HL-60 (cell line): ENCODE measurements at regions not wholly inside any gene's neighbourhood (a gene's known extent, or its start where the extent isn't known, plus 50 kb on each side); places are given as distances from the start of the nearest gene placed in this dataset.

Experiments
- DNase-seq, 2 experiments: peaks; one replicate each; pipeline ENCODE4 v3.0.0-alpha.2; 2010 to 2020; ENCODE audit warnings: low read depth in 1 of 2, low spot score in 1 of 2
- H3K27ac ChIP-seq: fragments of 250-450 bp; sonication (Bioruptor Pico); replicated peaks from 2 replicates; pipeline ENCODE4 v1.5.1; 2020; ENCODE audit warnings: mild to moderate bottlenecking, moderate library complexity
- H3K27me3 ChIP-seq: fragments of 250-450 bp; sonication (Bioruptor Pico); 2 replicates; pipeline ENCODE4 v1.5.1; 2021; ENCODE audit warnings: mild to moderate bottlenecking, moderate library complexity; ENCODE audit not compliant: insufficient read depth, poor library complexity, severe bottlenecking
- H3K4me3 ChIP-seq: replicated peaks from 2 replicates; pipeline ENCODE4 v1.5.1; 2011; ENCODE audit warnings: mild to moderate bottlenecking, control low read depth, low read length; ENCODE audit not compliant: insufficient read depth
- GABPA ChIP-seq: IDR thresholded peaks from 2 replicates; pipeline ENCODE4 v1.6.1; 2012; ENCODE audit warnings: low read depth
- POLR2AphosphoS5 ChIP-seq: IDR thresholded peaks from 2 replicates; pipeline ENCODE4 v1.6.1; 2012; ENCODE audit warnings: low read depth
- SPI1 ChIP-seq: IDR thresholded peaks from 2 replicates; pipeline ENCODE4 v1.6.1; 2012; ENCODE audit warnings: low read depth, mild to moderate bottlenecking, borderline replicate concordance
- TF ChIP-seq, protein P1 (sequence below): IDR thresholded peaks from one replicate; pipeline ENCODE4 v1.5.1; 2011; ENCODE audit warnings: low read length, control low read depth, inconsistent platforms; ENCODE audit not compliant: insufficient read depth
- TF ChIP-seq, protein P2 (sequence below): IDR thresholded peaks from 2 replicates; pipeline ENCODE4 v1.6.1; 2012; ENCODE audit warnings: low read depth; ENCODE audit not compliant: insufficient replicate concordance

DNA sequence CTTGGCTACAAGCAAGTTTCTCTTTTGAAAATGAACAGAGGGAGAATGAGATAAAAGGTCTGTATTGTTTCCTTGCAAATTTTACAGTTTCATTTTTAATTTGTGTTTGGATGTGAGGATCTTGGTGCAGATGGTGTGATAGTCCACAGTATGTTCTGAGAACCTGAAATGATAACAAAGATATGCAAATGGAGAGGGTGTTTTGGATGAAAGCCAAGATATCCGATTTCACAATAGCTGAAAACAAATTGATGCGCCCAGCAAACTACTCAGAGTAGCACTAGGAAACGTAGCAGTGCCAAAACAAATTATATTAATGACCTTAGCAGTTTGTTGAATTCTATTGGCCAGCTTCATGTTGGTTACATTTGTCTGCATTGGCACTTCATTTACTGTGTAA, 683.5 kb downstream of the TMEM182 start:
- H3K4me3 ChIP-seq, result no peak overlapping the region
- no peak for DNase-seq

DNA sequence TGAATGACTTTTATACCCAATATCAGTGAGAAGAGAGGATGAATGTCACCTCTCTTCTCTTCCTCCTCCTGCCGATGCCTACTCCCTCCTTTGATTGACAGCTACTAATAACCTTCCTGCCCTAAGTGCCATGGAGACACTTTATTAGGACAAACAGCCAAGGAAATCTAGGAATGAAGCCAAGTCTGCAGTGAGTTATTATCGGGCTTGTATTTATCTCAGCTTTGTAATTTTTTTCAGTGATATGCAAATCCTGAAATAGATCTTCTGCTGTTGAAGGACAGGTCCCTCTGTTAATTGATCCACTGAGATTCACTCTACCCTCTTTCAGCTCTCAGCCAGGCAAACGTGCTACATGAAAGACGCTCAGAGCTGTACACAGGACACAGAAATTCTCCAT, 686.7 kb downstream of the TMEM182 start:
- no peak for DNase-seq
- TF ChIP-seq POLR2AphosphoS5 (no peak), GABPA (no peak), SPI1 (no peak)
- TF ChIP-seq, protein P1, sequence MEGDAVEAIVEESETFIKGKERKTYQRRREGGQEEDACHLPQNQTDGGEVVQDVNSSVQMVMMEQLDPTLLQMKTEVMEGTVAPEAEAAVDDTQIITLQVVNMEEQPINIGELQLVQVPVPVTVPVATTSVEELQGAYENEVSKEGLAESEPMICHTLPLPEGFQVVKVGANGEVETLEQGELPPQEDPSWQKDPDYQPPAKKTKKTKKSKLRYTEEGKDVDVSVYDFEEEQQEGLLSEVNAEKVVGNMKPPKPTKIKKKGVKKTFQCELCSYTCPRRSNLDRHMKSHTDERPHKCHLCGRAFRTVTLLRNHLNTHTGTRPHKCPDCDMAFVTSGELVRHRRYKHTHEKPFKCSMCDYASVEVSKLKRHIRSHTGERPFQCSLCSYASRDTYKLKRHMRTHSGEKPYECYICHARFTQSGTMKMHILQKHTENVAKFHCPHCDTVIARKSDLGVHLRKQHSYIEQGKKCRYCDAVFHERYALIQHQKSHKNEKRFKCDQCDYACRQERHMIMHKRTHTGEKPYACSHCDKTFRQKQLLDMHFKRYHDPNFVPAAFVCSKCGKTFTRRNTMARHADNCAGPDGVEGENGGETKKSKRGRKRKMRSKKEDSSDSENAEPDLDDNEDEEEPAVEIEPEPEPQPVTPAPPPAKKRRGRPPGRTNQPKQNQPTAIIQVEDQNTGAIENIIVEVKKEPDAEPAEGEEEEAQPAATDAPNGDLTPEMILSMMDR, result no peak
- TF ChIP-seq, protein P2, sequence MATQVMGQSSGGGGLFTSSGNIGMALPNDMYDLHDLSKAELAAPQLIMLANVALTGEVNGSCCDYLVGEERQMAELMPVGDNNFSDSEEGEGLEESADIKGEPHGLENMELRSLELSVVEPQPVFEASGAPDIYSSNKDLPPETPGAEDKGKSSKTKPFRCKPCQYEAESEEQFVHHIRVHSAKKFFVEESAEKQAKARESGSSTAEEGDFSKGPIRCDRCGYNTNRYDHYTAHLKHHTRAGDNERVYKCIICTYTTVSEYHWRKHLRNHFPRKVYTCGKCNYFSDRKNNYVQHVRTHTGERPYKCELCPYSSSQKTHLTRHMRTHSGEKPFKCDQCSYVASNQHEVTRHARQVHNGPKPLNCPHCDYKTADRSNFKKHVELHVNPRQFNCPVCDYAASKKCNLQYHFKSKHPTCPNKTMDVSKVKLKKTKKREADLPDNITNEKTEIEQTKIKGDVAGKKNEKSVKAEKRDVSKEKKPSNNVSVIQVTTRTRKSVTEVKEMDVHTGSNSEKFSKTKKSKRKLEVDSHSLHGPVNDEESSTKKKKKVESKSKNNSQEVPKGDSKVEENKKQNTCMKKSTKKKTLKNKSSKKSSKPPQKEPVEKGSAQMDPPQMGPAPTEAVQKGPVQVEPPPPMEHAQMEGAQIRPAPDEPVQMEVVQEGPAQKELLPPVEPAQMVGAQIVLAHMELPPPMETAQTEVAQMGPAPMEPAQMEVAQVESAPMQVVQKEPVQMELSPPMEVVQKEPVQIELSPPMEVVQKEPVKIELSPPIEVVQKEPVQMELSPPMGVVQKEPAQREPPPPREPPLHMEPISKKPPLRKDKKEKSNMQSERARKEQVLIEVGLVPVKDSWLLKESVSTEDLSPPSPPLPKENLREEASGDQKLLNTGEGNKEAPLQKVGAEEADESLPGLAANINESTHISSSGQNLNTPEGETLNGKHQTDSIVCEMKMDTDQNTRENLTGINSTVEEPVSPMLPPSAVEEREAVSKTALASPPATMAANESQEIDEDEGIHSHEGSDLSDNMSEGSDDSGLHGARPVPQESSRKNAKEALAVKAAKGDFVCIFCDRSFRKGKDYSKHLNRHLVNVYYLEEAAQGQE, result no peak
- no peak overlapping the region for H3K4me3 ChIP-seq
- H3K27ac ChIP-seq, result no peak overlapping the region
- no peaks in the 10 kb centered on the region for H3K27me3 ChIP-seq

More for the DNA sequence above, 683.5 kb downstream of the TMEM182 start:
- Histone ChIP-seq H3K27ac (no peak overlapping the region), H3K27me3 (no peaks in the 10 kb centered on the region)
- TF ChIP-seq SPI1, result no peak
- no peak for TF ChIP-seq POLR2AphosphoS5
- TF ChIP-seq GABPA, result no peak
- TF ChIP-seq, protein P1, result no peak
- TF ChIP-seq, protein P2, result no peak

DNA sequence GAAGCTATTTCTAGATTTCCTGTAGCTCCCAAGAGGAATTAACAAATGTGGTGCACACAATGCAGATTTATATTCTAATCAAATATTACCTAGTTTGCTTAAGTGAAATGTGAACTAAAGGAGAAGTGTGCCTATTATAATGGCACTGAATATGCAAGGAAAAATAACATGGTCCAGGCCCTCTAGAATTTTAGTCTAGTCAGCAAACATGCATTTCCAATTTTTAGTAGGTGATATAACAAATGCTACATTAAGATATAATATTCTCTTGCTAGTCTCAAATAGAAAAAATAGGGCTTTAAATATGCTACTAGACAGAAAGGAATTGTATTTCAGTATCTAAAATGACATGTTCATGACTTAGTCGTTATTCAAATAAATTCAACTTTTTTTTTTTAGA, 689.5 kb downstream of the TMEM182 start:
- TF ChIP-seq, protein P2, result no peak
- TF ChIP-seq POLR2AphosphoS5 (no peak), SPI1 (no peak), GABPA (no peak)
- TF ChIP-seq, protein P1, result no peak
- Histone ChIP-seq H3K27me3 (no peaks in the 10 kb centered on the region), H3K27ac (no peak overlapping the region)

More for the DNA sequence above, 689.5 kb downstream of the TMEM182 start:
- DNase-seq, result no peak
- H3K4me3 ChIP-seq, result no peak overlapping the region
